WI38 (cell line): ENCODE measurements at regions not wholly inside any gene's neighbourhood (a gene's known extent, or its start where the extent isn't known, plus 50 kb on each side); places are given as distances from the start of the nearest gene placed in this dataset.
A peak's percentile ranks its signal among the peaks of the same experiment; 100 is the strongest.

ENCODE experiments used
- H3K4me3 ChIP-seq: 2 replicates; pipeline ENCODE4 v1.5.1; 2011; ENCODE audit warnings: low read depth, mild to moderate bottlenecking, control low read depth, low read length
- TF ChIP-seq, protein P1 (sequence below): IDR thresholded peaks from 2 replicates; pipeline ENCODE4 v1.5.1; 2012; ENCODE audit warnings: low read depth, mild to moderate bottlenecking, control low read depth, low read length

DNA sequence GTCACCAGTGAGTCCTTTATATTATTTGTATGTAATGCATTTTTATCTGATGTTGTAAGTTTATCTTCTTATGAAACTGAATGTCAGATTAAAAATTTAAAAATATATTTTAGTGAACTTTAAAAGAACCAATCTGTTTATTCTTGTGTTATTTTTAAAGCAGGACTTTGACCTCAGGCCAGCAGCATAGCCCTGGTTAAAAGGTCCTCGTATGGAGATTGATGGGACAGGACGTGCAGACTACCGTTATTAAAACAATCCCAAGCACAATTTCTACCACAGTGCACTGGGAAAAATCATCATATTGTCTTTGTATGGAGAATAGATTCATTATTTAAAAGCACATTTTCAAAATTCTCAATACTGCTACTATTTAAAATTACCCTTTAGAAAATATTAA lies 573.8 kb upstream of the ARGLU1 start:
- TF ChIP-seq, protein P1, sequence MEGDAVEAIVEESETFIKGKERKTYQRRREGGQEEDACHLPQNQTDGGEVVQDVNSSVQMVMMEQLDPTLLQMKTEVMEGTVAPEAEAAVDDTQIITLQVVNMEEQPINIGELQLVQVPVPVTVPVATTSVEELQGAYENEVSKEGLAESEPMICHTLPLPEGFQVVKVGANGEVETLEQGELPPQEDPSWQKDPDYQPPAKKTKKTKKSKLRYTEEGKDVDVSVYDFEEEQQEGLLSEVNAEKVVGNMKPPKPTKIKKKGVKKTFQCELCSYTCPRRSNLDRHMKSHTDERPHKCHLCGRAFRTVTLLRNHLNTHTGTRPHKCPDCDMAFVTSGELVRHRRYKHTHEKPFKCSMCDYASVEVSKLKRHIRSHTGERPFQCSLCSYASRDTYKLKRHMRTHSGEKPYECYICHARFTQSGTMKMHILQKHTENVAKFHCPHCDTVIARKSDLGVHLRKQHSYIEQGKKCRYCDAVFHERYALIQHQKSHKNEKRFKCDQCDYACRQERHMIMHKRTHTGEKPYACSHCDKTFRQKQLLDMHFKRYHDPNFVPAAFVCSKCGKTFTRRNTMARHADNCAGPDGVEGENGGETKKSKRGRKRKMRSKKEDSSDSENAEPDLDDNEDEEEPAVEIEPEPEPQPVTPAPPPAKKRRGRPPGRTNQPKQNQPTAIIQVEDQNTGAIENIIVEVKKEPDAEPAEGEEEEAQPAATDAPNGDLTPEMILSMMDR = no peak

DNA sequence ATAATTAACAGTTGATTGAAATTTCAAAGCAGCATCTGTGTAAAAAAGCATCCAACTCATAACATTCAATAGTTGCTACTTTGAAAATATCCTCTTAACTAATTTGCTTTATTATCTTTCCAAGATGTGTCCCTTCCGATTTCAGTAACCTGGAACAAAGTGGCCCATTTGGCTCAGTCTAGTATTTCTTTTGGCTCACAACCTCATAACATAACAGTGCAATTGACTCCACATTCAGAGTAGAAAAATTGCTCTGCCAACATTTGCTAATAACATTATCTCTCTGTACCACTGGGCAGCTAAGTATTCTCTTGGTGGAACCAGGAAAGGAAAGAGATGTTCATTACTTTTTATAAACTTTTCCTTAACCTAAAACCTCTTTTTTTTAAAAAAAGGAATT lies 571.1 kb upstream of the ARGLU1 start:
- TF ChIP-seq, protein P1 = no peak
- H3K4me3 ChIP-seq = no peak overlapping the region

More for the DNA sequence above, 573.8 kb upstream of the ARGLU1 start:
- H3K4me3 ChIP-seq = no peak overlapping the region

DNA sequence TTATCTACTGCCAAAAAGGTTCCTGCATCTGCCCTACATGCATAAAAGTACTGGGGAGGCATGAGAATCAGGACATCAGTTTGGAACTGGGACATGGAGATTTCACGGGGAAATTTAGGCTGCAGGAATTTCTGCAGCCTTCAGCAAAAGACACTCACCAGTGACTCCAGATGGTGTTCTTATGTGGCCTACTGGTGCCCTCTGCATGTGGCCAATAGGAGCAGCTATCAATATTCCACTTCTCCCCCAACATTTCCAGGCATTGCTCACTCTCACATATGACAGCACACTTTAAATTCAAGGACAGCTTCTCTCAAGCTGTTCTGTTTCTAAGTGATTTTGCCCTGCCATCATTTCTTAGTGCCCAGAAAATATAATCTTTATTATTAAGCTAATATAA lies 570.5 kb upstream of the ARGLU1 start:
- TF ChIP-seq, protein P1 = no peak
- no peak overlapping the region for H3K4me3 ChIP-seq

DNA sequence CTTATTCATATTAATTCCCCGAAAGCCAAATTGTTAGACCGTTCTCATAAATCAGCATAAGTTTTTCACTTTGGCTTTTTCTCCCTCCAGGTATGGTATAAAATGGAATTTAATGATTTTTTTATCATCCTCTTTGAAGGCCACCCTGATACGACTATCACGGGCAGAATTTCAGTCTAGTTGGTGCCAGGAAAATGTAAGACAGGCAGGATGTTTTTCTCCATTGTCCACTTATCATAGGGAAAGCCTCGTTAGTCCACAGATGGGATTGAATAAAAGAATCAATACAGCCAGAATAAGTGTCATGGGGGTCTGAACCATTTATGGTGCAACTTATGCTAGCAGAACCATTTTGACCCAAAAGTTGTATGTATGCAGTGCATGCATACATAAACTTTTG lies 566.0 kb upstream of the ARGLU1 start:
- H3K4me3 ChIP-seq = no peak overlapping the region
- TF ChIP-seq, protein P1 = no peak

DNA sequence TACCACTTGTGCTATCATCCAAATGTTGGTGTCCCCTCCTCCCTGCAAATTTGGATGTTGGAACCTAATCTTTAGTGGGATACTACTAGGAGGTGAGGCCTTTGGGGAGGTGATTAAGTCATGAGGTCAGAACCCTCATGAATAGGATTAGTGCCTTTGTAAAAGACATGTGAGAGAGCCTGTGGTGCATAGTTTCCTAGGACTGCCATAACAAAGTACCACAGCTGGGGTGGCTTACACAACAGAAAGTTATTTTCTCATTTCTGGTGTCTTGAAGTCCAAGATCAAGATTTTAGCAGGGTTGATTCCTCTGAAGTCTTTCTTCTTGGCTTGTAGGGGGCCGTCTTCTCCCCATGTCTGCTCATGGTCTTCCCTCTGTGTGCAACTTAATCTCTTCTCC lies 562.6 kb upstream of the ARGLU1 start:
- TF ChIP-seq, protein P1 = no peak
- H3K4me3 ChIP-seq = no peak overlapping the region

DNA sequence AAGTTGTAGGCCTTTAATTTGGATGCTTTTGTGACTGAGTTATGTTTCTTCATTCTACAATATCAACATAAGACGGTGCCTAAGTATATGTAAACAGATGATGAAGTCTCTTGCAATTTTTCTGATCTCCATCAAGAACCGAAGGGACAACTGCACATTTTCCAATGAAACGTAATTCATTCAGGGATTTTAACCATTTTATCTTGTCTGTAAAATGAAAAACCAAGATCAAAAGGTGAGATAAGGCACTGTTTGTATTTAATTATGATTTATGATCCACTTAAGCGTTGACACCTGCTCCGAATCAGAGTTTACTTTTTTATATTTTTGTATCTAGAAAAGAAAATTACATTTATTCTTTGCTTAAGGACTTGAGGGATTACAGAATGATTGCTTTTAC lies 556.8 kb upstream of the ARGLU1 start:
- TF ChIP-seq, protein P1 = no peak
- no peak overlapping the region for H3K4me3 ChIP-seq

DNA sequence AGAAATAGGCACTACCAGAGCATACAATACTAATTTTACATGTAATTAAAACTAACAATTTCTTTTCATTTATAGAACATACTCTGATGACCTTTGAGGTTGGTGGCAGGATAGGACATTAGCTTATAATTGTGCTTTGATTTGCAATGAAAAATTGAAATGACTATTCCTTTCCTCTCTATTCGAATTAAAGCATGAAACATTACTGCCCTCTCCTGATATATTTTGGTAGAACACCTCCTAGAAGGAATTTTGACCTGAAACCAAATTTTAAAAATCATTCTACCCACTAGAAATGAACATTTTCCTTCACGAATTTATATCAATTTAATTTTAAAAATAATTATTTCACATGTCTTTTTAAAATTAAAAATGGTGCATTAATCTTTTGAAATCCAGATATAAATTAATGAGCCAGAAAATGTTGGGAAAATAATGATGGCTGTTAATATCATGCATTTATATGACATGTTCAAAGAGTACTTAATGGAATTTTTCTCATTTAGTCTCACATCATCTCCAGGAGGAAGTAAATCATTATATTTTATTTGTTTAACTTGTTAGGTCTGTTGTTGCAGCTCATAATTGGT lies 556.3 kb upstream of the ARGLU1 start:
- TF ChIP-seq, protein P1 = peak; percentile 18; the same call in 1 of the 2 replicates
- H3K4me3 ChIP-seq = no peak overlapping the region
